ENCODE measurements at regions not wholly inside any gene's neighbourhood (a gene's known extent, or its start where the extent isn't known, plus 50 kb on each side); places are given as distances from the start of the nearest gene placed in this dataset.

DNA sequence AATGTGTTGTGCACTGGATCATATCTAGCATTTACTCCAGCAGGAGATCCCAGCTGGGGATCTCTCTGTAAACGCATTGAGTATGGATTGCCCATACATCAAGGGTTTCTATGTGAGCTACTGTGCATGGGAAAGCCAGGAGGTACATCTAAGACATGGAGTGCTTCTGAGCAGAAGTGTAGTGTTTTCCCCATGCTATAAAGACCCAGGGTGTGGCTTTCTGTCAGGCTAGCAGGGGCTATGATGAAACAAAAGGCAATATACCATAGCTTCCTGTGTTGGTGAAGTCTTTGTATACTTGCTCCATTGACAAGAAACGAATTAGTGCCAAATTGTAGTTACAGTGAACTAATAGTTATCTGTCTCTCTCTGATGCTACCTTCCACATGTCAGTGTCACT, 329.3 kb upstream of the TLE4 start:
- TF ChIP-seq, protein P1, sequence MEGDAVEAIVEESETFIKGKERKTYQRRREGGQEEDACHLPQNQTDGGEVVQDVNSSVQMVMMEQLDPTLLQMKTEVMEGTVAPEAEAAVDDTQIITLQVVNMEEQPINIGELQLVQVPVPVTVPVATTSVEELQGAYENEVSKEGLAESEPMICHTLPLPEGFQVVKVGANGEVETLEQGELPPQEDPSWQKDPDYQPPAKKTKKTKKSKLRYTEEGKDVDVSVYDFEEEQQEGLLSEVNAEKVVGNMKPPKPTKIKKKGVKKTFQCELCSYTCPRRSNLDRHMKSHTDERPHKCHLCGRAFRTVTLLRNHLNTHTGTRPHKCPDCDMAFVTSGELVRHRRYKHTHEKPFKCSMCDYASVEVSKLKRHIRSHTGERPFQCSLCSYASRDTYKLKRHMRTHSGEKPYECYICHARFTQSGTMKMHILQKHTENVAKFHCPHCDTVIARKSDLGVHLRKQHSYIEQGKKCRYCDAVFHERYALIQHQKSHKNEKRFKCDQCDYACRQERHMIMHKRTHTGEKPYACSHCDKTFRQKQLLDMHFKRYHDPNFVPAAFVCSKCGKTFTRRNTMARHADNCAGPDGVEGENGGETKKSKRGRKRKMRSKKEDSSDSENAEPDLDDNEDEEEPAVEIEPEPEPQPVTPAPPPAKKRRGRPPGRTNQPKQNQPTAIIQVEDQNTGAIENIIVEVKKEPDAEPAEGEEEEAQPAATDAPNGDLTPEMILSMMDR (IDR thresholded peaks at IDR 0.05): no peak
- no peak for TF ChIP-seq ZFX (IDR thresholded peaks at IDR 0.05; ENCODE audit: borderline replicate concordance)

Data from 22Rv1 (cell line).